SW 1271 (cell line): ENCODE measurements at regions not wholly inside any gene's neighbourhood (a gene's known extent, or its start where the extent isn't known, plus 50 kb on each side); places are given as distances from the start of the nearest gene placed in this dataset.
"Not testable (repeated sequence)": the region's sequence is repeated elsewhere in the genome, so short reads cannot be mapped to it uniquely, and the experiment has no call there.

Experiments
- DNase-seq, 2 experiments: peaks; one replicate each; lab custom pipeline; 2025; lab: John Stamatoyannopoulos, UW

GRCh38 chr4:173608632-173609031 is 78.6 kb upstream of the HAND2 start:
- not testable (repeated sequence) for DNase-seq

GRCh38 chr4:173591760-173592159 is 61.7 kb upstream of the HAND2 start:
- DNase-seq = no peak

- DNase-seq = no peak
Measured at GRCh38 chr4:173590697-173591096, 60.7 kb upstream of the HAND2 start.

GRCh38 chr4:173585876-173586572 is 56.0 kb upstream of the HAND2 start:
- no peak for DNase-seq

- DNase-seq = no peak
Measured at GRCh38 chr4:173584506-173584905, 54.5 kb upstream of the HAND2 start.
